ENCODE measurements at regions not wholly inside any gene's neighbourhood (a gene's known extent, or its start where the extent isn't known, plus 50 kb on each side); places are given as distances from the start of the nearest gene placed in this dataset.

GRCh38 chr3:27877061-27878013 is 155.2 kb upstream of the EOMES start:
- TF ChIP-seq CTCF (IDR thresholded peaks at IDR 0.05) = no peak
- no peak for TF ChIP-seq POLR2A (IDR thresholded peaks at IDR 0.05)

Measured in adrenal gland (tissue), 5 donors.